ENCODE measurements at regions not wholly inside any gene's neighbourhood (a gene's known extent, or its start where the extent isn't known, plus 50 kb on each side); places are given as distances from the start of the nearest gene placed in this dataset.

- Histone ChIP-seq H3K27ac (no peak overlapping the region), H3K27me3 (no peaks in the 10 kb centered on the region), H3K36me3 (no peaks in the 10 kb centered on the region), H3K4me1 (no peaks in the 10 kb centered on the region), H3K9me3 (no peaks in the 10 kb centered on the region), H3K4me3 (no peak overlapping the region)
- 87 to 92% methylated on average over 8 to 10 of the region's 10 CpGs for WGBS, 2 donors
- ATAC-seq (ENCODE audit: low FRiP score in 2 of 2) = no peak
- no peak for TF ChIP-seq EP300 (IDR thresholded peaks at IDR 0.05)
- no peak for TF ChIP-seq POLR2A (IDR thresholded peaks at IDR 0.05)
- TF ChIP-seq, protein P1, sequence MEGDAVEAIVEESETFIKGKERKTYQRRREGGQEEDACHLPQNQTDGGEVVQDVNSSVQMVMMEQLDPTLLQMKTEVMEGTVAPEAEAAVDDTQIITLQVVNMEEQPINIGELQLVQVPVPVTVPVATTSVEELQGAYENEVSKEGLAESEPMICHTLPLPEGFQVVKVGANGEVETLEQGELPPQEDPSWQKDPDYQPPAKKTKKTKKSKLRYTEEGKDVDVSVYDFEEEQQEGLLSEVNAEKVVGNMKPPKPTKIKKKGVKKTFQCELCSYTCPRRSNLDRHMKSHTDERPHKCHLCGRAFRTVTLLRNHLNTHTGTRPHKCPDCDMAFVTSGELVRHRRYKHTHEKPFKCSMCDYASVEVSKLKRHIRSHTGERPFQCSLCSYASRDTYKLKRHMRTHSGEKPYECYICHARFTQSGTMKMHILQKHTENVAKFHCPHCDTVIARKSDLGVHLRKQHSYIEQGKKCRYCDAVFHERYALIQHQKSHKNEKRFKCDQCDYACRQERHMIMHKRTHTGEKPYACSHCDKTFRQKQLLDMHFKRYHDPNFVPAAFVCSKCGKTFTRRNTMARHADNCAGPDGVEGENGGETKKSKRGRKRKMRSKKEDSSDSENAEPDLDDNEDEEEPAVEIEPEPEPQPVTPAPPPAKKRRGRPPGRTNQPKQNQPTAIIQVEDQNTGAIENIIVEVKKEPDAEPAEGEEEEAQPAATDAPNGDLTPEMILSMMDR (IDR thresholded peaks at IDR 0.05) = no peak
- no peak for TF ChIP-seq POLR2AphosphoS5 (IDR thresholded peaks at IDR 0.05)
- DNase-seq = peak in 1 of 2 donors; percentile 61
Measured at GRCh38 chr19:30091456-30091855, 149.4 kb downstream of the URI1 start.

DNA sequence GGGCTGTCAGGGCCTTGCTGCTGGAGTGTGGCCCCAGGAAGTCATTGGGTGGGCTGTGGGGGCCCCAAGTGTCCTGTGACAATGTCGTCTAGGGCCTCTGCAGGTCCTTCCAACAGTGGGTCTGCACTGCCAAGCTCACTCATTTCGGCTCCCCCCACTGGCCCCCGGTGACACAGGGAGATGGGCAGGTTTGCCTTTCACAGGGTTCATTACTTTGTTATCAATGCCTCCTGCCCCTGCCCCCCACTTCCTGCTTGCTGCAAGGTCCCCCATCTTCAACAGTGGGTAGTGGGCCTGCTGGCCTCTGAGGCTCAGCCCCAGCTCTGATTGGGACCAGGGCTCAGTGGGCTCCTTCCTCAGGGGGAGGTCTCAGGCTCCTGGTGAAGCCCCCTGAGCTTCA, 149.8 kb downstream of the URI1 start:
- H3K36me3 ChIP-seq = no peaks in the 10 kb centered on the region
- WGBS, 2 donors = 72 to 88% methylated on average over 2 to 3 of the region's 3 CpGs
- no peaks in the 10 kb centered on the region for H3K27me3 ChIP-seq
- no peaks in the 10 kb centered on the region for H3K4me1 ChIP-seq
- ATAC-seq (ENCODE audit: low FRiP score in 2 of 2) (no peak), DNase-seq (peak in 1 of 2 donors; percentile 19)
- no peak overlapping the region for H3K4me3 ChIP-seq
- no peak overlapping the region for H3K27ac ChIP-seq
- no peaks in the 10 kb centered on the region for H3K9me3 ChIP-seq
- TF ChIP-seq POLR2A (IDR thresholded peaks at IDR 0.05) (no peak), POLR2AphosphoS5 (IDR thresholded peaks at IDR 0.05) (no peak), EP300 (IDR thresholded peaks at IDR 0.05) (no peak)
- TF ChIP-seq, protein P1 (IDR thresholded peaks at IDR 0.05) = no peak

- no peaks in the 10 kb centered on the region for H3K36me3 ChIP-seq
- 78 to 82% methylated on average over 11 to 14 of the region's 14 CpGs for whole genome bisulfite sequencing, 2 donors
- TF ChIP-seq POLR2A (IDR thresholded peaks at IDR 0.05) (no peak), POLR2AphosphoS5 (IDR thresholded peaks at IDR 0.05) (no peak), EP300 (IDR thresholded peaks at IDR 0.05) (no peak)
- TF ChIP-seq, protein P1 (IDR thresholded peaks at IDR 0.05) = no peak
- DNase-seq (peak in 1 of 2 donors; percentile 63), ATAC-seq (ENCODE audit: low FRiP score in 2 of 2) (no peak)
- no peaks in the 10 kb centered on the region for H3K4me1 ChIP-seq
- no peaks in the 10 kb centered on the region for H3K27me3 ChIP-seq
- H3K4me3 ChIP-seq = no peak overlapping the region
- H3K27ac ChIP-seq = no peak overlapping the region
- H3K9me3 ChIP-seq = no peaks in the 10 kb centered on the region
Measured at GRCh38 chr19:30092721-30093569, 150.9 kb downstream of the URI1 start.

- Histone ChIP-seq H3K36me3 (no peaks in the 10 kb centered on the region), H3K4me3 (no peak overlapping the region), H3K4me1 (no peaks in the 10 kb centered on the region), H3K27me3 (no peaks in the 10 kb centered on the region), H3K9me3 (no peaks in the 10 kb centered on the region), H3K27ac (no peak overlapping the region)
- ATAC-seq (ENCODE audit: low FRiP score in 2 of 2) (no peak), DNase-seq (peak in 1 of 2 donors; percentile 25)
- no peak for TF ChIP-seq POLR2A (IDR thresholded peaks at IDR 0.05)
- TF ChIP-seq POLR2AphosphoS5 (IDR thresholded peaks at IDR 0.05) = no peak
- TF ChIP-seq, protein P1 (IDR thresholded peaks at IDR 0.05) = no peak
- TF ChIP-seq EP300 (IDR thresholded peaks at IDR 0.05) = no peak
- WGBS, 2 donors = 76 to 83% methylated on average over 8 to 9 of the region's 9 CpGs
Measured at GRCh38 chr19:30093966-30094755, 152.1 kb downstream of the URI1 start.

Data from upper lobe of left lung (tissue), 6 donors.